ENCODE measurements at regions not wholly inside any gene's neighbourhood (a gene's known extent, or its start where the extent isn't known, plus 50 kb on each side); places are given as distances from the start of the nearest gene placed in this dataset.
A peak's percentile ranks its signal among the peaks of the same experiment; 100 is the strongest.

- DNase-seq, result no peak
Observed at GRCh38 chr13:36493046-36493445, 60.8 kb downstream of the CCNA1 start.

- DNase-seq, result no peak
Observed at GRCh38 chr13:36495431-36495830, 63.1 kb downstream of the CCNA1 start.

GRCh38 chr13:36509369-36509768 lies 77.1 kb downstream of the CCNA1 start:
- peak; percentile 4 to 21 for DNase-seq

GRCh38 chr13:36512771-36513170 lies 80.5 kb downstream of the CCNA1 start:
- no peak for DNase-seq

- no peak for DNase-seq
Observed at GRCh38 chr13:36513266-36513665, 81.0 kb downstream of the CCNA1 start.

- DNase-seq, result no peak
Observed at GRCh38 chr13:36515466-36515865, 83.2 kb downstream of the CCNA1 start.

GRCh38 chr13:36516225-36516624 lies 83.9 kb downstream of the CCNA1 start:
- no peak for DNase-seq

GRCh38 chr13:36518707-36519106 lies 86.4 kb downstream of the CCNA1 start:
- DNase-seq, result no peak

GRCh38 chr13:36519432-36519831 lies 87.1 kb downstream of the CCNA1 start:
- no peak for DNase-seq

GRCh38 chr13:36520111-36520510 lies 87.8 kb downstream of the CCNA1 start:
- no peak for DNase-seq

- no peak for DNase-seq
Observed at GRCh38 chr13:36526897-36527296, 94.6 kb downstream of the CCNA1 start.

GRCh38 chr13:36528105-36528504 lies 95.8 kb downstream of the CCNA1 start:
- DNase-seq, result no peak

GRCh38 chr13:36530050-36530789 lies 97.9 kb downstream of the CCNA1 start:
- no peak for DNase-seq

GRCh38 chr13:36530861-36531590 lies 98.7 kb downstream of the CCNA1 start:
- DNase-seq, result peak; percentile 32 to 48

- DNase-seq, result peak; percentile 43 to 45
Observed at GRCh38 chr13:36531746-36532486, 99.6 kb downstream of the CCNA1 start.

- DNase-seq, result no peak
Observed at GRCh38 chr13:36533806-36534205, 101.5 kb downstream of the CCNA1 start.

- no peak for DNase-seq
Observed at GRCh38 chr13:36536546-36536945, 104.3 kb downstream of the CCNA1 start.

GRCh38 chr13:36543671-36544070 lies 111.4 kb downstream of the CCNA1 start:
- DNase-seq, result no peak

- no peak for DNase-seq
Observed at GRCh38 chr13:36548129-36548528, 115.8 kb downstream of the CCNA1 start.

GRCh38 chr13:36549126-36549702 lies 116.9 kb downstream of the CCNA1 start:
- DNase-seq, result no peak

GRCh38 chr13:36549755-36550154 lies 117.5 kb downstream of the CCNA1 start:
- no peak for DNase-seq

- no peak for DNase-seq
Observed at GRCh38 chr13:36550177-36550576, 117.9 kb downstream of the CCNA1 start.

- no peak for DNase-seq
Observed at GRCh38 chr13:36551445-36551844, 119.2 kb downstream of the CCNA1 start.

Measured in AML-193 (cell line).